ENCODE measurements at regions not wholly inside any gene's neighbourhood (a gene's known extent, or its start where the extent isn't known, plus 50 kb on each side); places are given as distances from the start of the nearest gene placed in this dataset.
"Not testable (repeated sequence)": the region's sequence is repeated elsewhere in the genome, so short reads cannot be mapped to it uniquely, and the experiment has no call there.

- DNase-seq, result no peak
Observed at GRCh38 chr6:110558575-110558974, 82.2 kb upstream of the SLC22A16 start.

GRCh38 chr6:110557199-110557598, 80.8 kb upstream of the SLC22A16 start:
- DNase-seq, result no peak

- no peak for DNase-seq
Observed at GRCh38 chr6:110556317-110557110, 80.1 kb upstream of the SLC22A16 start.

GRCh38 chr6:110554966-110555460, 78.6 kb upstream of the SLC22A16 start:
- DNase-seq, result no peak

GRCh38 chr6:110554441-110554840, 78.0 kb upstream of the SLC22A16 start:
- DNase-seq, result no peak

GRCh38 chr6:110552901-110553641, 76.7 kb upstream of the SLC22A16 start:
- no peak for DNase-seq

- no peak for DNase-seq
Observed at GRCh38 chr6:110552076-110552475, 75.7 kb upstream of the SLC22A16 start.

- DNase-seq, result no peak
Observed at GRCh38 chr6:110551088-110551487, 74.7 kb upstream of the SLC22A16 start.

GRCh38 chr6:110550353-110550752, 73.9 kb upstream of the SLC22A16 start:
- no peak for DNase-seq

GRCh38 chr6:110549277-110549676, 72.9 kb upstream of the SLC22A16 start:
- DNase-seq, result no peak

GRCh38 chr6:110548110-110548847, 71.9 kb upstream of the SLC22A16 start:
- DNase-seq, result no peak

GRCh38 chr6:110547266-110547964, 71.0 kb upstream of the SLC22A16 start:
- no peak for DNase-seq

- no peak for DNase-seq
Observed at GRCh38 chr6:110545081-110545872, 68.9 kb upstream of the SLC22A16 start.

GRCh38 chr6:110544472-110544871, 68.1 kb upstream of the SLC22A16 start:
- no peak for DNase-seq

GRCh38 chr6:110543106-110543505, 66.7 kb upstream of the SLC22A16 start:
- no peak for DNase-seq

- DNase-seq, result no peak
Observed at GRCh38 chr6:110542311-110543024, 66.1 kb upstream of the SLC22A16 start.

GRCh38 chr6:110541701-110542309, 65.4 kb upstream of the SLC22A16 start:
- DNase-seq, result no peak

GRCh38 chr6:110539277-110540019, 63.0 kb upstream of the SLC22A16 start:
- DNase-seq, result not testable (repeated sequence)

- no peak for DNase-seq
Observed at GRCh38 chr6:110538416-110539160, 62.2 kb upstream of the SLC22A16 start.

Measured in NCI-H524 (cell line).